Embryonic facial prominence (tissue), 1 donor: ENCODE measurements at regions not wholly inside any gene's neighbourhood (a gene's known extent, or its start where the extent isn't known, plus 50 kb on each side); places are given as distances from the start of the nearest gene placed in this dataset.

ENCODE experiments used
- DNase-seq: peaks from one replicate; pipeline ENCODE4 v3.0.0-alpha.2; 2016; ENCODE audit errors: extremely low spot score

DNA sequence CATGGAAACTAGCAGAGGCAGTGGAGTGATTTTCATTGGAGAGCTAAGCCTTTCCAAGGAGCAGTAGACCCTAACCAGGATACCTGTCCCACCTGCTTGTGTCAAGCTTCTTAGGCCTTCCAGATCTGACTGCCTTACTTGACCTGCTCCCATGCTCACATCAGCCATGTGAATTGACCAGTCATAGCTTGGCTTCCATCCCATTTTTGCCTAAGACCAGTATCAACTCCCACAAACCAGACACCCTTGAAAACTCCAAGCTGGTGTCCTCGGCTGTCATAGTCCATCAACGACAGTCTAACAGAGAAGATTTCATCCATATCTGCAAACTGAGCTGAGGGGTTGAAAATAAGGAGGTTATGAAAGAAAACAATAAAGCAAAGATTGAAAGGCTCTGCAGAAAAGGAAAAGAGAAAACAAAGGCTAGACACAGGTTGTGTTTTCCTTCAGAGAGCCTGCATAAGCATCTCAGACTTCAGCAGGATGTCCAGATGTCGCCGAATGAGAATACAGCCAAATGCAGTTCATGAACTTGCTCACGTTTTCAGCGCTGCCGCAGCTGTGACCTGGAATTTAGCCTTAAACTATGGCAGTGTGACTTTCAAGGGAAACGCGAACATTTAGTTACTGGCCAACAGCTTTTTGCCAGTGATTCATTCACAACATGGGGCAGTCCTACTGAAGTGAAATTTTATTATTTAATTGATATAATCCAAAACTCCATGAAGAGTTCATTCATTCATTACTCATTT is 868.1 kb upstream of the ID2 start:
- DNase-seq = no peak

- no peak for DNase-seq
Measured at GRCh38 chr2:7815726-7816125, 866.1 kb upstream of the ID2 start.

DNA sequence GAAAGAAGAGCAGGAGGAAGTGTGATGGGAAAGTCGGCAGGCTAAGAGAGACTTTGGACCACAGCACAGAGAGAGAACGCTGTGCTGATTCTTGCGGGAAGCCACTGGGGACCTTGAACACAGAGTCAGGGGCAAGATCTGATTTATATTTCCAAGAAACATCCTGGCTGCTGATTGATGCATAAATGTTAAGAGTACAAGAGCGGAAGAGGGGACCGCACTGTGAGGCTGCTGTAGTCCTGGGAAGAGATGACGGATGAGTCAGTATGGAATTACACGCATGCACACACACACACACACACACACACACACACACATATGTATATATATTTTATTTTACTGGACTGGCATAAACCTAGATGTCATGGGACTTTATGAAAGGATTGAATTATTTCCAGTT is 865.6 kb upstream of the ID2 start:
- DNase-seq = no peak

DNA sequence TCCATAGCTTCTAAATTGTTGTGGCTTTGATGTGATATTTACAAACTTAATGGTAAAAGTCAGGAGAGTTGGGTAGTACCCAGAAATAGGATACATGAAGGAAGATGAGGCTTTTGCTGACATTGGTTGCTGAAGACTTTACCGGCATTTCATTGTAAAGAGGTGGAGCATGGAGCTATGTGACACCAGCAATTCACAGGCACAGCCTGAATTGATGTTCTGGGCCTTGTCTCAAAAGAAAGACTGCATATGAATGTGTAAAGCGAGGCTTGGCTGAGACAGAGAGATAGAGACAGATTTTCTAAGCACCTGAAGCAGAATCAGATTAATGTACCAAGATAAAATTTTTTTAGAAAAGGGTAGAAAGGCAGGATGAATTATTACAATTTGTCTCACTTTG is 864.9 kb upstream of the ID2 start:
- no peak for DNase-seq

DNA sequence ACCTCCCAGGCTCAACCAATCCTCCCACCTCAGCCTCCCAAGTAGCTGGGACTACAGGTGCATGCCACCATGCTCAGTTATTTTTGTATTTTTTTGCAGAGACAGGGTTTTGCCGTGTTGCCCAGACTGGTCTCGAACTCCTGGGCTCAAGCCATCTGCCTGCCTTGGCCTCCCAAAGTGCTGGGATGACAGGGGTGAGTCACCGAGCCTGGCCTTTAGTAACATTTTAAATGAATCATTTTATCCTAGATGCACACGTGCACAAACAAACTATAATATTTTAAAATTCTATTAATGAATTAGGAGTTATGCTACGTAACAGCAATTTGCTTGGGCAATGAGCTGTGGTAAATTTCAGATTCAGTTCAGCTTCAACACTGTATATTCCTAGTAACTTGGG is 862.5 kb upstream of the ID2 start:
- DNase-seq = no peak

DNA sequence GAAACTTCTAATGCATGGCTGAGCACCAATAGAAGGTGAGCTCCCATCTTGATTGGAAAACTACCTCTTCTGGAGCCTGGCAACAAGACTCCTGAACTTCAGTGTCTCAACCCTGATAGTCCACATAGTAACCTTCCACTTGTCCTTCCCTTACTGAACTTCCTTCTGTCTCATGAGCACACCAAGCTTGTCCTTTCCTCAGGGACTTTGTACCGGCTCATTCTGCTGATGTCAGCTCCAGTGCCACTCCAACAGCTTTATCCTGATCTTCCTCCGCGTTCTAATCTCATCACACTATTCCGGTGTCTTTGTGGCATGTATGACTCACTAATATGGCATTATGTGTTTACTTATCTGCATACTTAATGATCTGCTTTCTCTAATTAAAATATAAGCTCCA is 862.0 kb upstream of the ID2 start:
- DNase-seq = no peak

DNA sequence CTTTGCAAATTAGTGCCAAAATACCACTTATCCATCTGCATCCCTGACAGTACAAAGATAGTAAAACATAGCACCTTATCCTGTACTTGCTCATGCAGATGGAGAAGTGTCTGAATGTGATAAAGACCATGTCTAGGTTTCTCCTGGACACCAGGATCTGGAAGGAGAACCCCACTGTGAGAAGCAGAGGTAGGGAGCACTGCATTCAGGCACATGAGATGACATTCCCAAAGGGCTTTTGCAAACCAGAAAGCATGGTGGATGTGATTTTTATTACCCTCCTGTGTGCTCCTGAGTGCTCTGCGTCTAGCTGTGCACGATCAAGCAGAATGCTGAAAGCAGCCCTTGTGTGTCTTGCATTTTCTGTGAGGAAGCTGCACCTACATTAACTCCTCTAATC is 857.6 kb upstream of the ID2 start:
- no peak for DNase-seq

GRCh38 chr2:7825591-7826312 is 856.1 kb upstream of the ID2 start:
- no peak for DNase-seq

DNA sequence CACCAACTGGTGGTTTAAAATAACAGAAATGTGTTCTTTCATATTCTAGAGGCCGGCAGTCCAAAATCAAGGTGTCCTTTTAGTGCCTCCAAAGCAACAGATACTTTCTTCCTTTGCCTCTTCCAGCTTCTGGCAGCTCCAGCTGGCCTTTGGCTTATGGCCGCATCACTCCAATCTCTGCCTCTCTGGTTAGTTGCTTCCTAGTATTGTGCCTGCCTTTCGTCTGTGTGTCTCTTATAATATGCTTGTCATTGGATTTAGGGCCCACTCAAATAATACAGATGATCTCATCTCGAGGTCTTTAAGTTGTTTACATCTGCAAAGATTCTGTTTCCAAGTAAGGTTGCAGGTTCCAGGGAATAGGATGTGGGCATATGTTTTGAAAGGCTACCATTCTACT is 855.2 kb upstream of the ID2 start:
- DNase-seq = no peak

GRCh38 chr2:7829241-7829640 is 852.6 kb upstream of the ID2 start:
- DNase-seq = no peak

DNA sequence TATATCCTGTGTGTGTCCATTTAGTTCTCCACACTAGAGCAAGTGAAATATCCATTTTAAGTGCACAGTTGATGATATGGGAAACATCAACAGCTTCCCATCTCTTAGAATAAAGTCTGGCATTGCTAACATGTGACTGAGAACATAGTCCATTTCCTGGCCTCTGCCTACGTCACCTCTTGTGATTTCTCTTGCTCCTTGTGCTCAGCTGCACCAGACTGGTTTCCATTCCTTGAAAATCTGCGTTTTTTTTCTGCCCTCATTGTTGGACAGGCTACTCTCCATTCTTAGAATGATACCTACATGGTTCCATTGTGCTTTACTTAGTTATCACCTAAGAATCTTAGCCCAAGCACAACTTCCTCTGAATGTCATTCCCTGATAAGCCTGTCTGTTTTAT is 851.2 kb upstream of the ID2 start:
- DNase-seq = no peak

DNA sequence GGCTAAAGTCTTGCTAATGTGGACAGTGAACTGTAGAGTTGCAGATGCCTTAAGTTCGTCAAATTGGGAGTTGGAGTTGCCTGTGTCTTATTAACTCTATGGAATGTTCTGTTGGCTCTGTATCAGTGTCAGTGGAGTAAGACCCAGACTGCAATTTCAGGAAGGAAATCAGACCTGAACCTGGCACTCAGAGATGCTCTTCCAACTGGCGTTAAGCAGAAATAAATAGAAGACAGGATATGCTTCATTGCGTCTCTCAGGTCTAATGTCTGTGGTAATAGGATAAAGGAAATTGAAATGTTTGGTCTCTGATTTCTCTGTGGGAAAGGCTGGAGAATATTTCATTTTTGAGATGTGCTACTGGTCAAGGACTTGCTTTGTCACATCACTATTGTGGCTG is 846.7 kb upstream of the ID2 start:
- no peak for DNase-seq

- DNase-seq = no peak
Measured at GRCh38 chr2:7835693-7836680, 845.9 kb upstream of the ID2 start.

DNA sequence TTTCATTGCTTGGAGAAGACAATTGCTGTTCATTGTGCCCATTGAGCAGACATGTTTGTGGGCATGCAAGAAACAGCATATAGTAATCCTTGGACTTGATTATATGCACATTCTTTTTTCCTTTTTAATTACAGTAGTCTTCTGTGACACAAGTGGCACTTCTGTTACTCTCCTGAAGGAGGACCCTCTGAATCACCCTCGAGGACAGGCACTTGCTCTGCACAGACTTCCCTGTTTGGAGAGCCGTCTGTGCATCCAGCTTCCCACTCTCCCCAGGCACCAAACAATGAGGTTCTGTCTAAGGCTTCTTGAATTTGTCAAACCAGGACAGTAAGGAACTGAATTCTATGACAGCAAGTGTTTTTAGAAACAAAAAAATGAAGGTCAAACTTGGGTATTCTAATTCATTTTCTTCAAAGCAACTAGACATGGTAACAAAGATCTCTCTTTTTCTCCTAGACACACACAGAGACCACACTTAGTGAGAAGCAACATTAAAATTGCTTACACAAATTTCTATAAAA is 844.6 kb upstream of the ID2 start:
- no peak for DNase-seq

DNA sequence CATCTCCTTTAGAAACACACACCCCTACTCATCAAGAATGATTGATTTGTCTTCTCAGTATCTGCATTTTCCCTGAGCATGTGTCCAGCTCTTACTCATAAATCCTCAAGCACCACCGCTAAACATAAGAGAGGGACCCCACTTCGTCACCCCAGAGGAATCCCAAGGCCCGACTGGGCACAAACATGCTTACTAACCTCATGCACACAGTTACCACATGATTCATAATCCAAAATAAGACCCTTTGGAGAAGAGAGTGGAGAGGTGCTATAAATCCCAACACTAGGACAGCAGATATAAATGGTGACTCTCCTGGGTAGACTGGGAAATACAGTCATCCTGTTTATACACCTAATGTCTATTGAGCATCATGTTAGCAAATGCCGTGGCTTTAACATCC is 843.2 kb upstream of the ID2 start:
- DNase-seq = no peak

- DNase-seq = no peak
Measured at GRCh38 chr2:7840651-7841380, 841.0 kb upstream of the ID2 start.

GRCh38 chr2:7841751-7842150 is 840.1 kb upstream of the ID2 start:
- DNase-seq = no peak

- DNase-seq = no peak
Measured at GRCh38 chr2:7844414-7844965, 837.4 kb upstream of the ID2 start.

DNA sequence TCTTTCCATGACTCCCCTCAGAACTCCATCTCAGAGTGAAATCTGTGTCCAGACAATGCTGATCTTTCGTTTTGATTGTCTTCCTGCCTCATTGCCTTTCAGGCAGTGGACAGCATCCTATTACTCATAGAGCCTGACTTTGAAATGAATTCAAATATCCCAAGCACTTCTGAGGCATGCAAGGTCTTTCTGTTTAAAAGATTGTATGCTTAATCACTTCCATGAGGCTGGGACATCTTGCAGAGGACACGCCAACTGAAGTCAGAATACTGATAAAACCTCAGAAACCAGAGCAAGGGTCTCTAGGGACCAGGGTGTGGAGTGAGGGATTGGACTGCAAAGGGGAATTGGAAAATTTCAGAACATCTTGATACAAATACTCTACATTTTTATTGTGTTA is 836.5 kb upstream of the ID2 start:
- DNase-seq = no peak

DNA sequence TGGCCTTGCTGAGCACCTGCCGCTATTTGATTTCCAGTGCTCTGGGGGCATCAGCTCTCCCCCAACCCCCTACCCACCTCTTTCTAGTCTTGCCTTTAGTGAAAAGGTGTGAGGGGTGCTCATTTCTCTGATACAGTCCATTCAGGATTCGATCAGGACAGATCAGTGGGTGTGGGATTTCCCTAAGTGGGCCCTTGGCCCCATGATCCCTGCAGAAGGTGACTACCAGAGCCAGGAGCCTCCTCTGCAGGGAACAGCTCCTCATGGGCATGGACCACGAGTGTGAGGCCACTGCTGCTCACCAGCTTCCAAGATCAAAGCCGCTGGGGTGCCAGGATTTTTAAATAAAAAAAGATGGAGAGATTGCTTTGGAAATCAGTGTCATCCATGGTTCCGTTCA is 835.2 kb upstream of the ID2 start:
- no peak for DNase-seq

DNA sequence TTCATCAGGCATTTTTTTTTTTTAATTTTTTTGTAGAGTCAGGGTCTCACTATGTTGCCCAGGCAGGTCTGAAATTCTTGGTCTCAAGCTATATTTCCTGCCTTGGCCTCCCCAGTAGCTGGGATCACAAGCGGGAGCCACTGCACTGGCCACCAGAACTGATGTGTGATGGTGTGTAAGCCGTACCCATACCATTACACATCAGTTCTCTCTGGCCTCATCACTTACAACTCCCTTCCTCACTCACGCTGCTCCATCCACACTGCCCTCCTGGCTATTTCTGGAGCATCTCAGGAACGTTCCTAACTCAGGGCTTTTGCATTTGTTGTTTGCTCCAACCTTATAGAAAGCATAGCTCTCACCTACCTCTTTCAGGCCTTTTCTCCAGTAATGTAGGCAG is 834.5 kb upstream of the ID2 start:
- no peak for DNase-seq
